T-helper 17 cell (primary cell): ENCODE measurements at regions not wholly inside any gene's neighbourhood (a gene's known extent, or its start where the extent isn't known, plus 50 kb on each side); places are given as distances from the start of the nearest gene placed in this dataset.

Source experiments
- ATAC-seq: fragments of 150-1000 bp; cut with Tn5 transposase; 2 replicates; pipeline ENCODE4 v1.10.0; 2021; ENCODE audit warnings: mild to moderate bottlenecking, moderate library complexity
- DNase-seq, 3 donors: peaks; one replicate each; pipeline versions ENCODE4 v3.0.0 to v3.0.0-alpha.2; 2020 to 2021
- H3K9me3 ChIP-seq: one replicate; pipeline ENCODE4 v1.7.0; 2013; ENCODE audit warnings: low read length, mild to moderate bottlenecking; ENCODE audit not compliant: control insufficient read depth, poor library complexity, severe bottlenecking
- H3K27ac Mint-ChIP-seq: one replicate; pipeline ENCODE4 v1.8.0; 2022; ENCODE audit warnings: mild to moderate bottlenecking, moderate library complexity, mixed read lengths
- H3K27me3 Mint-ChIP-seq: one replicate; pipeline ENCODE4 v1.8.0; 2022; ENCODE audit warnings: mixed read lengths
- H3K36me3 Mint-ChIP-seq: one replicate; pipeline ENCODE4 v1.8.0; 2022; ENCODE audit warnings: low read depth, mixed read lengths
- H3K4me1 Mint-ChIP-seq: one replicate; pipeline ENCODE4 v1.8.0; 2022; ENCODE audit warnings: mild to moderate bottlenecking, mixed read lengths
- H3K4me3 Mint-ChIP-seq: one replicate; pipeline ENCODE4 v1.8.0; 2022; ENCODE audit warnings: mild to moderate bottlenecking, moderate library complexity, mixed read lengths

DNA sequence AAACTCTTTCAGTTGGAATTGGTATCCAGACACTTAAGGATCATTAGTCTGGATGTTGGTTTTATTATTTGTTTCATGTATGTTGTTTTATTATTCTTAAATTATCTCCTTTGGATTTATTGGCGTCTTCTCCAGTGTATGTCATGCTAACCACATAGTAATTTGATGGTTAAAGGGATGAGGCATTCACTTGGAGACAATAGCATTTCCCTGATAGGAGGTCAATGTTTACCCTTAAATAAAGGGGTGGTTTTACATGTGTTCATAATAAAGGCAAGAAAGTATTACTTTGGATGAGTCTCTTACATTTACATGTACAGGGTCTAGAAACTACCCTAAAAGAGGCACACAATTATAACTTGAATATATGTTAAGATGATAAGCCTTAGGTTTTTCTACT is 51.2 kb upstream of the RNF144B start:
- no peak overlapping the region for H3K27ac Mint-ChIP-seq
- H3K36me3 Mint-ChIP-seq = no peaks in the 10 kb centered on the region
- H3K4me1 Mint-ChIP-seq = peaks cover 2% of the 10 kb centered on the region
- no peak overlapping the region for H3K4me3 Mint-ChIP-seq
- no peaks in the 10 kb centered on the region for H3K9me3 ChIP-seq
- peaks cover 6% of the 10 kb centered on the region for H3K27me3 Mint-ChIP-seq
- DNase-seq = no peak
- no peak for ATAC-seq

DNA sequence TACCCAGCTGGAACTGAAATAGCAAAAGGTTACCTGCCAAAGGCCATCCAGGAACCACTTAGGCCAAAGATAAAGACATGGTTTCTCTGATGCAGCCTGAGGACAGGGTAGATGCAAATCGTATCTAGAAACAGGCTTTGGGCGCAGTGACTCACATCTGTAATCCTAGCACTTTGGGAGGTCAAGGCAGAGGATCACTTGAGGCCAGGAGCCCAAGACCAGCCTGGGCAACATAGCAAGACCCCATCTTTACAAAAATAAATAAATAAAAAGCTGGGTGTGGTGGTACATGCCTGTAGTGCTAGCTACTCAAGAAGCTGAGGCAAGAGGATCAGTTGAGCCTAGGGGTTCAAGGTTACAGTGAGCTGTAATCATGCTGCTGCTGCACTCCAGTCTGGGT is 52.9 kb upstream of the RNF144B start:
- no peaks in the 10 kb centered on the region for H3K36me3 Mint-ChIP-seq
- ATAC-seq (no peak), DNase-seq (no peak)
- H3K4me1 Mint-ChIP-seq = peaks cover 2% of the 10 kb centered on the region
- H3K27ac Mint-ChIP-seq = no peak overlapping the region
- no peak overlapping the region for H3K4me3 Mint-ChIP-seq
- H3K27me3 Mint-ChIP-seq = peaks cover 4% of the 10 kb centered on the region
- H3K9me3 ChIP-seq = no peaks in the 10 kb centered on the region

DNA sequence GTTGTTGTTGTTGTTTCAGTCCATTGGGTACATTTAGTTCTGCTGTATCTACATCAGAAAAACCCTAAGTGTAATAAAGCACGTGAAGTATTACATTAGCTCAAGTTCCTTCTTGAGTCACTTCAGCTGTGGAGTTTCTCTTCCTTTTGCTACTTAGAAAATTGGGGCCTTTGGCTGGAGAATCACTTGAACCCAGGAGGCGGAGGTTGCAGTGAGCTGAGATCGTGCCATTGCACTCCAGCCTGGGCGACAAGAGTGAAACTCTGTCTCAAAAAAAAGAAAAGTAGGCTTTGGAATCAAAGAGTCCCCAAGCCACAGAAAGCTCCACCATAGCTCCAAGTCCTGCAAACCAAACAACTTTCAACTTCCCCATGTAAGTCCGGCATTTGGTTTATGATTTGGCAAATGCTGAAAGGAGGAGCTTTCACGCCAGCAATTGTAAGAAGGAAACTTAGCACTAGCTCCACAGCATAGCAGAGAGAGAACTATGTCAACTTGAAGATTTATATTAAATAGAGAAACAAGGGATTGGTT is 56.5 kb upstream of the RNF144B start:
- ATAC-seq (no peak), DNase-seq (no peak)
- H3K4me3 Mint-ChIP-seq = no peak overlapping the region
- no peaks in the 10 kb centered on the region for H3K36me3 Mint-ChIP-seq
- H3K4me1 Mint-ChIP-seq = peaks cover 8% of the 10 kb centered on the region
- H3K9me3 ChIP-seq = no peaks in the 10 kb centered on the region
- no peak overlapping the region for H3K27ac Mint-ChIP-seq
- peaks cover 8% of the 10 kb centered on the region for H3K27me3 Mint-ChIP-seq

DNA sequence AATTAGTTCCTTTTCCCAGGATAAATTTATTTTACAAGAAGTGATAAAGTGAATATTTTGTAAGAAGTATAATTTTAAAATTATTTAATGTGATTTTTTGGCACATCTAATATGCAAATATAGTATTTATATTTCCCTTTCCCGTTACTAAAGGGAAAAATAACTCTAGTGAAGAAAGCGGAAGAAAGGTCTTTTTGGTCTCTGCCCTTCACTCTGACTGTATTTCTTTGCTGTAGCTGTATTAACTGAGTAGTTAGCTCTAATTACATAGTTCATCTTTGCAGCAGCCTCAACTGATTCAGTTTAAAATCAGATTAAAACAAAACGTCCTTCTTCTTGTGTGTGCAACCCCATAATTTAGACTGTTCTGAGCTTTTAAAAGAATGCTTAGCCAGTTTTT is 57.4 kb upstream of the RNF144B start:
- H3K36me3 Mint-ChIP-seq = no peaks in the 10 kb centered on the region
- peaks cover 13% of the 10 kb centered on the region for H3K27me3 Mint-ChIP-seq
- H3K4me3 Mint-ChIP-seq = no peak overlapping the region
- ATAC-seq (no peak), DNase-seq (no peak)
- H3K27ac Mint-ChIP-seq = no peak overlapping the region
- H3K4me1 Mint-ChIP-seq = peaks cover 8% of the 10 kb centered on the region
- H3K9me3 ChIP-seq = no peaks in the 10 kb centered on the region

DNA sequence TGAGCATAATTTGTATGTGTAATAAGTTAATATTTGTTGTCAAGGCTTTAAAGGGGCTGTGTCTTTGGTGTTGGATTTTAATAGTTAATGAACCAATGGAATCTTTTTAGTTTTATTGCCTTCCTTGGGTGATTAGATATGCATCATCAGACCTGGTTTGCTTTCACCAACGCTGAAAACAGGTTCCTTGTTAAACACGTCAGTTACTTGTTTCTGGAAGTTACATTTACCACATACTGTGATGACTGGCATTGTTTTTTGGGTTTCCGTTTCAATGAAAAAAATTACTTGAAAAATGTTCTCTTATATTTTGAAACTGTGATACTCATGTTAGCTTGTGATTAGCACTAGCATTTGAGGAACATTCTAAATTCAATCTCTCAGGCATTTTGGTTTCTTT is 58.6 kb upstream of the RNF144B start:
- Mint-ChIP-seq H3K4me1 (peaks cover 8% of the 10 kb centered on the region), H3K27me3 (peaks cover 14% of the 10 kb centered on the region), H3K27ac (no peak overlapping the region), H3K36me3 (no peaks in the 10 kb centered on the region), H3K4me3 (no peak overlapping the region)
- no peak for DNase-seq
- ATAC-seq = peak; percentile 63
- H3K9me3 ChIP-seq = no peaks in the 10 kb centered on the region

DNA sequence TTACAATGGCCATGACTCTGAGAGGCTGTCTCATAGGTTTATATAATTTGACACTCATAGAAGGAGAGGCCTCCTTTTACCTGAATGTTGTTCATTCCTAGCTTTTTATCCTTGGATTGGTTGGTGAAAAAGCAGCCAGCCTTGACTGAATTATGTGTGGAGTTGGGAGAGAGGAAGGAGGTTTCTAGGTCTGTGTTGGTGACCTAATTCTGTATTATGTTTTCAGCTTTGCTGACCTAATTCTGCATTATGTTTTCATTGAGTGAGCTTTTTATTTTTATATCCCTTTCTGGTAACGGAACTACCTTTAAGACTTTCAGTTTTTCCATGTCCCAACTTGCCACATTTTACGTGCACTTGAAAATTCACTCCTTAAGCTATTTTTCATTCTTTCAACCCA is 59.1 kb upstream of the RNF144B start:
- peaks cover 14% of the 10 kb centered on the region for H3K27me3 Mint-ChIP-seq
- ATAC-seq (no peak), DNase-seq (no peak)
- no peak overlapping the region for H3K4me3 Mint-ChIP-seq
- H3K4me1 Mint-ChIP-seq = peaks cover 8% of the 10 kb centered on the region
- no peak overlapping the region for H3K27ac Mint-ChIP-seq
- no peaks in the 10 kb centered on the region for H3K9me3 ChIP-seq
- H3K36me3 Mint-ChIP-seq = no peaks in the 10 kb centered on the region

DNA sequence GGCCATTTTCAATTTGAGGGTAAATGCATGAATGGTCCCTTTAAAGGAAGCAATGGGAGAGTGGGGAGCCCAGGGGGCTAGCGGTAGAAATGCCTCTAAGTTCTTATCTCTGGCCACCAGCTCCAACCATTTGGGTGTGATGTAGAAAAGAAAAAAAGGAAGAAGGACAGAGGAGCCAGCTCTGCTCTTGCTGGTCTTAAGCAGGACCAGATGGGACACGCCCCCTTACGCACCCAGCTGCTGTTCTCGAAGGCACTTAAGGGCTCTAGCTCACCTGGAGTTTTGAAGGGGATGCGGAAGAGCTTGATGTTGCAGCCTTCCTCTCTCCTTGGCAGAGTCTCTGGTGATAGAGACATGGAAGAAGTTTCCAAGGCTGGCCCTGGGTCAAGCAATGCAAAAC is 59.5 kb upstream of the RNF144B start:
- ATAC-seq (no peak), DNase-seq (no peak)
- H3K9me3 ChIP-seq = no peaks in the 10 kb centered on the region
- Mint-ChIP-seq H3K4me1 (peaks cover 8% of the 10 kb centered on the region), H3K36me3 (no peaks in the 10 kb centered on the region), H3K27me3 (peaks cover 14% of the 10 kb centered on the region), H3K27ac (peak overlapping the region; percentile 47), H3K4me3 (no peak overlapping the region)

DNA sequence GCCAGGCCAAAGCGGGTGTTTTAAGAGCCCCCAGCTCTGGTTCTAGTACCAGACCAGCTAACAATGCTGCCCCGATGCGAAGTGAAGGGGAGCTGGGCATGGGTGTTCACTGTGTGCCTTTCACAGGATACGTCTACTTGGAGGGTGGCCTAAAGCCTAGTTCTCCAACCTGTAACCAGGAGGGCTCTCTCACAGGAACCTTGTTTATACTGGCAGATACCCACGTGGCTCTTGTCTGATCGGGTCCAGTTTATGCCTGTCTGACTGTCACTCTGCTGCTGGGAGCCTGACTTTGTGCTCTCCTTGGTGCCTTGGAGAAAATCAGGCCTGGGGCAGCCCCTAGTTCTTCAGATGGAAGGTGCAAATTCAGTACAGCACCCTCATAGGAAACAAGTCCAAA is 60.2 kb upstream of the RNF144B start:
- Mint-ChIP-seq H3K27me3 (peaks cover 14% of the 10 kb centered on the region), H3K27ac (peak overlapping the region; percentile 47), H3K4me1 (peaks cover 5% of the 10 kb centered on the region), H3K4me3 (no peak overlapping the region), H3K36me3 (no peaks in the 10 kb centered on the region)
- no peaks in the 10 kb centered on the region for H3K9me3 ChIP-seq
- DNase-seq (no peak), ATAC-seq (no peak)

DNA sequence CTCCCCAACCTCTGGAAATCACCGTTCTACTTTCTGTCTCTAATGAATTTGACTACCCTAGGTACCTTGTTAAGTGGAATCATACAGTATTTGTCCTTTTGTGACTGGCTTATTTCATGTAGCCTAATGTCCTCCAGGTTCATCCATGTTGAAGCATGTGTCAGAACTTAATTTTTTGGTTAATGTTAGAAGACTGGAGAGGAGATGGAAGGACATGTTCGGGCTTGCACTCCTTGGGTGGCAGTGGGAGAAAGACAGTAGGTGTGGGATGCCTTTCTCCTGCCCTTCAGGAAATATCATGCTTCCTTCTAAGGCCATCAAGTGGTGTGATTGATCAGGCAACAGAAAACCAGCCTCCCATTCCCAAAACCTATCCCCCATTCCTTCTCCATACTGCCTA is 61.1 kb upstream of the RNF144B start:
- no peaks in the 10 kb centered on the region for H3K9me3 ChIP-seq
- DNase-seq (no peak), ATAC-seq (no peak)
- Mint-ChIP-seq H3K4me3 (no peak overlapping the region), H3K36me3 (no peaks in the 10 kb centered on the region), H3K27ac (peak overlapping the region; percentile 24), H3K4me1 (peaks cover 5% of the 10 kb centered on the region), H3K27me3 (peaks cover 14% of the 10 kb centered on the region)

DNA sequence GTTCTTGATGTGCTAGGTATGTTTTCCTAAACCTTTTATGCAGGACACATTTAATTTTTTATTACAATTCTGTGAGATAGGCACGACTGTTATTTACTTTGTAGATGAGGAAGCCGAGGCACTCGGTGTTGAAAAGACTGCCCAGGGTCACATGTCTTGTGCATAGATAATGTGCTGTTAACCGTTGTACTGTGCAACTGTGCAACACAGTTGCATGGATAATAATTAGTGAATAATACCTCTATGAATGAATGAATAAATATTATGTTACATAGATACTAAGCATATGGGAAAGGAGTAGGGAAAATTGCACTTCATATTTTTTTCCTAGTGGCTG is 60.3 kb upstream of the DEK start:
- Mint-ChIP-seq H3K27ac (no peak overlapping the region), H3K4me3 (no peak overlapping the region), H3K4me1 (peaks cover 5% of the 10 kb centered on the region), H3K36me3 (no peaks in the 10 kb centered on the region), H3K27me3 (peaks cover 14% of the 10 kb centered on the region)
- DNase-seq (no peak), ATAC-seq (no peak)
- H3K9me3 ChIP-seq = no peaks in the 10 kb centered on the region

DNA sequence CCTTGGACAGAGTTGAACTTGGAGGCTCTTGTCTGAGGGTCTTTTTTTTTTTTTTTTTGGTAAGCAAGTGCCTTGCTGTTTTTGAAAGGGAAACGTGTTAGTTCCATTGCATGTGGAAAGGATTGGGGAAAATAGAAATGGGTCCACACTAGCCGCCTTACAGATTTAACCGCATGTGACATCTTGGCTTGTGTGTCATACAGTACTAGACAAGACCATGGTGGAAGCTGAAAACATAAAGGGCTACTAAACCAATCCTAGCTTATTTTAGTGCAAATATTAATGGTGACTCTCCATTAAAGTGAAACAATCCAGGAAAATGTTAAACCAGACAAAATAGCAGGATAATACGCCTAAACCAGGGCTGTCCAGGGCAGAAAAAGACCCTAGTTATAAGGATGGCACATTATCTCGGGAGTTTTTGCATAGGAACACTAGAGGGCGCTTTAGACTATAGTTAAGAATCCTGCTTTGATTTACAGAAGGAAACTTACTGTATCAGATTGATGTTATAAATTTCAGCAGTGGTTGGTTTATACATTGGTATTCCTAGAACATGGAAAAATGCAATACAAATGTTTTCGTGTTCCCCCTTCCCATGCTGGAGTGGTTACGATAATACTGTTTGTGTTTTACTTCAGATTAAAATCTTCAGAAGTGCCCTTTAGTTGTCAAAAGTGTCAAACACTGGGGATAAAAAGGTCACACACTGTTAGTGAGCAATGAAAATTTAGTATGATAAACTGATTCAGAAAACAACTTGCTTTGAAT is 59.8 kb upstream of the DEK start:
- Mint-ChIP-seq H3K4me3 (no peak overlapping the region), H3K4me1 (peaks cover 5% of the 10 kb centered on the region), H3K27ac (no peak overlapping the region), H3K27me3 (peaks cover 14% of the 10 kb centered on the region), H3K36me3 (no peaks in the 10 kb centered on the region)
- ATAC-seq (peak; percentile 64), DNase-seq (no peak)
- H3K9me3 ChIP-seq = no peaks in the 10 kb centered on the region

DNA sequence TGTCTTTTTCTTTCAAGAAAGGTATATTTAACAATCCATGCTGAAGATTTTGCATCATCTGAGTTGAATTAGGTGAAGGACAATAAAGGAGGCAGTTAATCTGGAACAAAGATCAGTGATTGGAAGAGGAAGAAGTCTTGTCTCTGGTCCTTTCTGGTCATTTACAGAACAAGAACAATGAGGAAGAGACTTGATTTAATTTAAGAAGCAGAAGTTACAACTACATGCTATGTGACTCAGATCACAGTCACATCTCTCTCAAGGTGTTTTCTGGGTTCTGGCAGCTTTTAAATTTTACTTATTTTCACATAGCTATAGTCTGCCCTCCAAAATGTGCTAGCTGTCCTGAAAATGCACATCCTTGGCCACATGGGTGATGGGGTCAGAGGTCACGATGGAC is 53.5 kb upstream of the DEK start:
- no peaks in the 10 kb centered on the region for H3K9me3 ChIP-seq
- Mint-ChIP-seq H3K27me3 (peaks cover 20% of the 10 kb centered on the region), H3K4me1 (no peaks in the 10 kb centered on the region), H3K4me3 (no peak overlapping the region), H3K27ac (no peak overlapping the region), H3K36me3 (no peaks in the 10 kb centered on the region)
- DNase-seq (no peak), ATAC-seq (no peak)

DNA sequence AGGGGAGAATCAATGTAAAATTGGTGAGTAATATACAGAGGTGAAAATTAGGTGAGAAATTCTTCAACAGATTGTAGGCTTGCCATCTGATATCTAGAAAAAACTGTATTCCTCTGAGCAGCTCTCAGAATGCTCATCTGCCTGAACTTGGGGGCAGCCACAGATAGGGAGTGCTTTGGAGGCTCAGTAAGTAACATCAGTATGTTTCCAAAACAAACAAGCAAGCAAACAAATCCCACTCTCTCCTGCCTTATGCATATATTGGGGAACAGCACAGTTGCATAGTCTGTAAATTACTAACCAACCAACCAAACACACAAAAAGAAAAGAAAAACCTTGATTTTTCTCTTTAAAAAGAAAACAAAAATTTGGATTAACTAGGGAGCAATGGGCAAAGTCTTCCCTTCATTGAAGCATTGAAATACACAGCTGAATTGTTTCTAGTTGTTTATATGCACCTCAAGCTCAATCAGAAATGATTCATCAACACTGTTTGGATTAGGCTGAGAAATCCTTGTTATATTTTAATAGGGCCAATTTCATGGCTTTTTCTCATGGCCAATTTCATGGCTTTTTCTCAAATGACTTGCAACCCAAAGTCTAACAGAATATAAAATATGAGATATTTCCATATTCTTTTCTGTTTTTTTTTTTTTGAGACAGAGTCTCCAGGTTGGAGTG is 50.1 kb upstream of the DEK start:
- Mint-ChIP-seq H3K4me1 (no peaks in the 10 kb centered on the region), H3K27ac (no peak overlapping the region), H3K4me3 (no peak overlapping the region), H3K27me3 (peaks cover 29% of the 10 kb centered on the region), H3K36me3 (peaks cover 2% of the 10 kb centered on the region)
- ATAC-seq (no peak), DNase-seq (no peak)
- no peaks in the 10 kb centered on the region for H3K9me3 ChIP-seq
